COLO829 (cell line): ENCODE measurements at regions not wholly inside any gene's neighbourhood (a gene's known extent, or its start where the extent isn't known, plus 50 kb on each side); places are given as distances from the start of the nearest gene placed in this dataset.
"Not testable (repeated sequence)": the region's sequence is repeated elsewhere in the genome, so short reads cannot be mapped to it uniquely, and the experiment has no call there.

ENCODE experiments used
- DNase-seq: peaks from one replicate; pipeline ENCODE4 v3.0.0; 2012; ENCODE audit warnings: low spot score

DNA sequence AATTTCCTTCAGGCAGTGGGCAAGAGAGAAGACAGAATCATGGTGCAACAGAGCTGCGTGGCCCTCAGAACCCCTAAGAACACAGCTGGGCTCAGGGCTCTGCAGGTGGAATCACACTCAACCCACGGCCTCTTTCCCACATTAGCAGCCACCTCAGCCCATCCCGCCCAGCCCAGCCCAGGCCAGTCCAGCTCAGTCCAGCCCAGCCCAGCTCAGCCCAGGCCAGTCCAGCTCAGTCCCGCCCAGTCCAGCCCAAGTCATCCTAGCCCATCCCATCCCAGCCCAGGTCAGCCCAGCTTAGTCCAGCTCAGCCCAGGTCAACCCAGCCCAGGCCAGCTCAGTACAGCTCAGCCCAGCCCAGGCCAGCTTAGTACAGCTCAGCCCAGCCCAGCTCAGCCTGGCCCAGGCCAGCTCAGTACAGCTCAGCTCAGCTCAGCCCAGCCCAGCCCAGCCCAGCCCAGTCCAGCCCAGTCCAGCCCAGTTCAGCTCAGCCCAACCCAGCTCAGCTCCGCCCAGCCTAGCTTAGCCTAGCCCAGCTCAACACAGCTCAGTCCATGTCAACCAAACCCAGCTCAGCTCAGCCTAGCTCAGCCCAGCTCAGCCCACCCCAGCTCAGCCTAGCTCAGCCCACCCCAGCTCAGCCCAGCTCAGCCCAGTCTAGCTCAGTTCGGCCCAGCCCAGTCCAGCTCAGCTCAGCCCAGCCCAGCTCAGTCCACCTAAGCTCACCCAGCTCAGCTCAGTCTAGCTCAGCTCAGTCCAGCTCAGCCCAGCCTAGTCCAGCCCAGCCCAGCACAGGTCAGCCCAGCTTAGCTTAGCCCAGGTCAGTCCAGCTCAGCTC lies 183.1 kb downstream of the TMEM121 start:
- DNase-seq, result no peak

- DNase-seq, result no peak
These were observed 184.0 kb downstream of the TMEM121 start for GRCh38 chr14:105710119-105711043.

DNA sequence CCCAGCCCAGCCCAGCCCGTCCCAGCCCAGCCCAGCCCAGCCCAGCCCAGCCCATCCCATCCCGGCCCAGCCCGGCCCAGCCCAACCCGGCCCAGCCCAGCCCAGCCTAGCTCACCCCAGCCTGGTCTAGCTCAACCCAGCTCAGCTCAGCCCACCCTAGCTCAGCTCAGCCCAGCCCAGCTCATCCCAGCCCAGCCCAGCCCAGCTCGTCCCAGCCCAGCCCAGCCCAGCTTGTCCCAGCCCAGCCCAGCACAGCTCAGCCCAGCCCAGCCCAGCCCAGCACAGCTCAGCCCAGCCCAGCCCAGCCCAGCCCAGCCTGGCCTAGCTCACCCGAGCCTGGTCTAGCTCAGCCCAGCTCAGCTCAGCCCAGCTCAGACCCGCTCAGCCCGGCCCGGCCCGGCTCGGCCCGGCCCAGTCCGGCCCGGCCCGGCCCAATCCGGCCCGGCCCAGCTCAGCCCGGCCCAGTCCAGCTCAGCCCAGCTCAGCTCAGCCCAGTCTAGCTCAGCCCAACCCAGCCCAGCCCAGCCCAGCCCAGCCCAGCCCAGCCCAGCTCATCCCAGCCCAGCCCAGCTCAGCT lies 184.7 kb downstream of the TMEM121 start:
- no peak for DNase-seq

DNA sequence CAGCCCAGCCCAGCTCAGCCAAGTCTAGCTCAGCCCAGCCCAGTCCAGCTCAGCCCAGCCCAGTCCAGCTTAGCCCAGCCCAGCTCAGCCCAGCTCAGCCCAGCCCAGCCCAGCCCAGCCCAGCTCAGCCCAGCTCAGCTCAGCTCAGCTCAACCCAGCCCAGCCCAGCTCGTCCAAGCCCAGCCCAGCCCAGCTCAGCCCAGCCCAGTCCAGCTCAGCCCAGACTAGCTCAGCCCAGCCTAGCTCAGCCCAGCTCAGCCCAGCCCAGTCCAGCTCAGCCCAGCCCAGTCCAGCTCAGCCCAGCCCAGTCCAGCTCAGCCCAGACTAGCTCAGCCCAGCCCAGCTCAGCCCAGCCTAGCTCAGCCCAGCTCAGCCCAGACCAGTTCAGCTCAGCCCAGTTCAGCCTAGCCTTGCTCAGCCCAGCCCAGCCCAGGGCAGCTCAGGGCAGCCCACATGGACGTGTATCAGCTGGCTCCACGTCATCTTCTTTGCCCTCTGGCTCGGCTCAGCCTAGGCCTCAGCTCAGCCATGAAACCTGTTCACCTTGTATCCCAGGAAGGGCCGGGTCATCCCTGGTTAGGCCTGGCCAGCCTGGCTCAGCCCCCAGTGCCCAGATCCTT lies 185.6 kb downstream of the TMEM121 start:
- DNase-seq, result no peak

DNA sequence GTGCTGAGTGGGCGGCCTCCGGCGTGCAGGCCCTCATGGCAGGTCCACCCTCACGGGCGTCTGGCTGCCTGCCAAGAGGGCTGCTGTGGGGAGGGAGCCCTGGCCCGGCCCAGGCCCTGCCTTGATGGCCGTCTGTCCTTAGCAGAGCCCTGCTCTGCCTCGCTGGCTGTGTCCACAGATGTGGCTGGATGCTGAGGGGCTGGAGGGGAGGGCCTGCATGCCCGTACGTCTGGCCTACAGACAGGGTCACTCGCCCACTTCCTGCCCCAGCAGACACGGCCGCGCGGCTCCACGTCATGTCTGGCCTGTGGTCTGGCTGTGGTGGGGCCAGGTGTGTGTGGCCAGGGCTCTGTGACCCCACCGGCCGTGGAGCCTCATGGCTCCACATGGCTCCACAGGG lies 186.3 kb downstream of the TMEM121 start:
- DNase-seq, result not testable (repeated sequence)

DNA sequence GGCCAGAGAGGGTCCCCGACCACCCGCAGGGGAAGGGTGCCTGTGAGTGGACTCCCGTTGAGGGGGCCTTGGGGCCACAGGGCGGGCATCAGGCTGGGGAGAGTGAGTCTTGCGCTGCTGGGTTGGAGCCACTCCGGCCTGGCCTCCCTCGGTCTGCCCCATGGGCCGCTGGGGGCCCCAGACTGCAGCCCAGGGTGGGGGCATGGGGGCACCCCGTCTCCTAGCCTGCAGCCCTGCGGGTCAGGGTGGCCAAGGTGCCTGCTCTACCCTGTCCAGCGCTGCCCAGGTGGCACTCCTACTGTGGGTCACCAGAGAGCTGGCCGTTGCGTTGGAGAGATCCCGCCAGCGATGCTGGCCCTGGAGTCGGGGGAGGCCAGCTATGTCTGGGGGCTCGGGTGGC lies 186.8 kb downstream of the TMEM121 start:
- not testable (repeated sequence) for DNase-seq

GRCh38 chr14:105713836-105714235 lies 187.5 kb downstream of the TMEM121 start:
- not testable (repeated sequence) for DNase-seq

DNA sequence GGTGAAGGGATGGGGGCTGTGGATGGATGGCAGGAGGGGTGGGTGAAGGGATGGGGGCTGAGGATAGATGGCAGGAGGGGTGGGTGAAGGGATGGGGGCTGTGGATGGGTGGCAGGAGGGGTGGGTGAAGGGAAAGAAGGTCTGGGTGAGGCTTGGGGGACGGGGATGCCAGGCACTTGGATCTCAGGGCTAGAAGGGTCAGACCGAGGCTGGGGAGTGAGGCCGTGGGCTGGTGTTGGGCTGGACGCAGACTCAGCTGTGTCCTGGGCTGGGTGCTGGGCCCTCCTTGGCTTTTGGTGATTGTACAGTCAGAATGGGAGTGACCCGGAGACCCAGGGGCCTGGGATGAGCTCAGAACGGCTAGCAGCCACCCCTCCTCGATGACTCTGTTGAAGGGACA lies 192.4 kb downstream of the TMEM121 start:
- not testable (repeated sequence) for DNase-seq

DNA sequence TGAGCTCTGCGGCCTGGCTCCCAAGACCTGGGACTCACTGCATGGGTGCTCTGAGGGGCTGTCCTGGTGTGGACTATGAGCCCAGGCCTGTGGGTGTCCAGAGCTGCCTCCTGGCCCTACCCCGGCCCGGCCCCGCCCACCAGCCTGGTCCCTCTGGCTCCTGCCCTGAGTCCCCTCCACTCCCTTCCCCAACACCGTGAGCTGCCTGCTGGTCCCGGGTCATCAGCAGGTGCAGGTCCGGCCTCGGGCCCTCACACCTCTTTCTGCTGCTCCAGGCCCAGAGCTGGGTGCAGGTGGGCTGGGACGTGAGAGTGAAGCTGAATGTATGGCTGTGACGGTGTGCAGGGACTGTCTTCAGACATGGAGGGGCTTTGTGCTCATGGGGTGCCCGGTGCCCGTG lies 193.7 kb downstream of the TMEM121 start:
- DNase-seq, result not testable (repeated sequence)

DNA sequence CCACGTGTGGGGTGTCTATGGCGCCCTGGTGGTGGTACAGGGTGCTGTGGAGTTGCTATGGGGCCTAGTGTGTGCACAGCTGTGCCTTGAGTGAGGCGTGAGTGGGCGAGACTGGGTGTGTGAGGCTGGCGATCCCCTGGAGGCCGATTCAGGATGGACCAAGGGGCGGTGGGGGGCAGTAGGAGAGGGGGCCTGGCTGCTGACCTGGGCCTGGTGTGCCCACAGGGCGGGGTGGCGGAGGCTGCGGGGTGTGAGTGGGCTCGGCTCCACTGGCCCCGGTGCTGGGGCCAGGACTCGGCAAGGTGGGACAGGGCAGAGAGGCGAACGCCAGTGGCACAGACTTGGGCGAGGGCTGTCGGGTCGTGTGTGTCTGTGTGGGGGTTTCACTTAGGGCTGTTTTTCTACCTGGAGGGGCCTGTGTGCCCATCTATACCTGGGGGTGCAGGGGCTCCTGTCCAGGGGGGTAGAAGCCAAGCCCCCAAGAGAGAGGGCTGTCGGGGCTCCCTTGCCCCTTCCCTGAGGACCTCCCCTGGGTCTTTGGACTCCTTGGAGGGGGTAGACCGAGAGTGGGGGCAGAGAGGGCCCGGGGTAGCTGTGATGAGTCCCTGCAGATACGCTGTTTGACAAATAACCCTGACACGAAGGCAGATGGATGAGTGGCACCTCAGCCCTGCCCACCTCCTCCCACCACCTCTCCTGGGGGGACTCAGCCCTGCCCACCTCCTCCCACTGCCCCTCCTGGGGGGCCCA lies 194.6 kb downstream of the TMEM121 start:
- not testable (repeated sequence) for DNase-seq

DNA sequence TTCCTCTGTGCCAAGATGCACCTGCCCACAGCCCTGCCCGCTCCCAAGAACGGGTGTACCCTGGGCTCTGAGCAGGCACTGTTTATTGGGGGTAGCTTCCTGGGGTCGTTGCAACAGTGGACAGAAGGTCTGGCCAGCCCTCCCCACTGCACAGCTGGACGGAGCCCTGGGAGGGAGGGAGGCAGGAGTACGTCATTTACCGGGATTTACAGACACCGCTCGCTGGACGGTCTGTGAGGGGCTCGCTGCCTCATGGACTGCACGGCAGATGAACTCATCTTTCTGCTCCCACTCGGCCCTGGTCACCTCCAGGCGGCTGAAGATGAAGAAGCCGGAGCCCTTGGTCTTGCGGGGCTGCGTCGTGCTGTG lies 195.2 kb downstream of the TMEM121 start:
- DNase-seq, result not testable (repeated sequence)

DNA sequence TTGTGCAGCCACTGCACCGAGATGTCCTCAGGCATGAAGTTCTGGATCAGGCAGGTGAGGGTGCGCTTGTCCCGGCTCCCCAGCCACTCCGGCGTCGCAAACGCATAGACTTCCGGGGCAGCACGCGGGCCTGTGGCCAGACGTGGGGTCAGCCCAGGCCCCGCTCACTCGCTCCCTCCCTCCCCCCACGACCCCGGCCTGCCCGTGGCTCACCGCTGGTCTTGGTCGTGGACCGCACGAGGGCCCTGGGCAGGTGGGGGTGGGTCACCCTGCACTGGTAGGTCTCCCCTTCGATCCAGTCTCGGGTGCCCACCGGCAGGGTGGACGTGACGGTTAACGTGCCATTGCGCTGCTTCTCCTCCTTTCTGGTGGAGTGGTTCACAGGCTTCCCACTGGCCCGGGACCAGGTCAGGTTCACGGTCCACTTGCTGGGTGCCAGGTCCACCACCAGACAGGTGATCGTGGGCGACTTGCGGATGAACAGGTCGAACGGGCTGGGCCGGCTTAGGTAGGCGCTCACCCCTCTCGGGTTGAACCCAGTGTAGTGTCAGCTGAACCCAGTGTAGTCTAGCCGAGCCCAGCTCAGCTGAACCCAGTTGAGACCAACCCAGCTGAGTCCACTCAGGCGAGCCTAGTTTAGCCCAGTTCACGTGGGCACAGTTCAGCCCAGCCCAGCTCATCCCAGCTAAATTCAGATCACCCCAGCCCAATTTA lies 195.8 kb downstream of the TMEM121 start:
- not testable (repeated sequence) for DNase-seq

- not testable (repeated sequence) for DNase-seq
These were observed 196.9 kb downstream of the TMEM121 start for GRCh38 chr14:105723271-105723670.

DNA sequence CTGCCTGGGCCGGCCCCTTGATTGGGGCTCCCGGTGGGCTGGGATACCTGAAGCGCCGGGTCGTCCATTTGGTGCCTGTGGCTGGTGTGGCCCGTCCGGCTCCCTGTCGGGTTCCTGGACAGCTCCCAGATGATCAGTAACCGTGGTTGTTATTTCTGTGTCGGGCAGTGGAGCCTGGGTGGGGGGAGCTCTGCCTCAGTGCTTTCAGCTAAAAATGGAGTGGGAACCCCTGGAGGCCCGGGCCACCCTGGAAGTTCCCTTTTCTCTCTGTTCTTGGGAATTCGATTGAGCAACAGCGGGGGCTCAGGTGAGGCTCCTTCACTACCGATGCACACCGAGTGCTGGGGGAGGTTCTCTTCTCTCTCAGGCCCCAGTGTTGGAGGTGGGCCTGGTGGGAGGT lies 197.4 kb downstream of the TMEM121 start:
- DNase-seq, result not testable (repeated sequence)

GRCh38 chr14:105729825-105730368 lies 203.5 kb downstream of the TMEM121 start:
- DNase-seq, result not testable (repeated sequence)

DNA sequence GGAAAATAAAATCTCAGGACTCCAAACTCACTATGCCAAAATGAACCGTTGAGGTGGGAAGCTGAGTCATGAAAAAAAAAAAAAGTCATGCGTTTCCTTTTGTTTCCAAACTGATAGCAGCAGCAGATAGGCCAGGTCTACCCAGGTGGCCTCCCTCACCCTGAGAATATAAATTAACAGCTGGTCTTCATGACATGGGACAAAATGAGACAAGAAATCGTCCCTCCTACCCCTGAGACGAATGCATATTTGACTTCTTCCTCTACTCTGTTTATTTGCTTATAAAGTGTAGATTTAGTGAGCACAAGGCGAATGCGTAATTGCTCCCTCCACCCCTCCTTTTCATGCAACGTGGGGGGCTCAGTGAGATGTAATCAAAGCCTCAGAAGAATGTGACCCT lies 204.3 kb downstream of the TMEM121 start:
- DNase-seq, result not testable (repeated sequence)

- not testable (repeated sequence) for DNase-seq
These were observed 205.0 kb downstream of the TMEM121 start for GRCh38 chr14:105731221-105731985.

GRCh38 chr14:105733081-105734065 lies 207.0 kb downstream of the TMEM121 start:
- no peak for DNase-seq
